ENCODE measurements at regions not wholly inside any gene's neighbourhood (a gene's known extent, or its start where the extent isn't known, plus 50 kb on each side); places are given as distances from the start of the nearest gene placed in this dataset.

GRCh38 chr14:101194373-101195308, 291.1 kb upstream of the RTL1 start:
- TF ChIP-seq CTCF (IDR thresholded peaks at IDR 0.05) (no peak), POLR2A (IDR thresholded peaks at IDR 0.05) (no peak)
